ENCODE measurements at regions not wholly inside any gene's neighbourhood (a gene's known extent, or its start where the extent isn't known, plus 50 kb on each side); places are given as distances from the start of the nearest gene placed in this dataset.

DNA sequence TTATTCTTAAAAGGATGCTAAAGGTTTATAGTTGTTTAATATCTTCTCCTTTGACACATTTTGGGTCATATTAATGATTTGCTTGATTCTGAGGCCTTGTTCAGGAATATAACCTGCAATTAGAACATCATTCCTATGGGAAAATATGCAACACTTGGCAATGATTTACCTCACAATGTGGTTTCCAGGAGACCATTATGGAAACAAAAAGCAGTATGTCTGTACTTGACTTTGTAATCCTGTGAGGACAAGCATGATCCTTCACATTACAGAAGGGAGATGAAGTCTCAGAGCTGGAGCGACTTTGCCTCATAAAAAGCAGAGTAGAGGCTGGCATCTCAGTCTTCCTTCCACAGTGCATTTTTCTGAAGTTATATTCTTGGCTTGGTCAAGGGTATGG, 57.0 kb upstream of the CDCA7L start:
- Histone ChIP-seq H3K14ac (ENCODE audit: insufficient read depth, low read length) (no peak overlapping the region), H4K20me1 (ENCODE audit: control insufficient read depth, insufficient read depth, insufficient read length) (no peaks in the 10 kb centered on the region)
- TF ChIP-seq, protein P1, sequence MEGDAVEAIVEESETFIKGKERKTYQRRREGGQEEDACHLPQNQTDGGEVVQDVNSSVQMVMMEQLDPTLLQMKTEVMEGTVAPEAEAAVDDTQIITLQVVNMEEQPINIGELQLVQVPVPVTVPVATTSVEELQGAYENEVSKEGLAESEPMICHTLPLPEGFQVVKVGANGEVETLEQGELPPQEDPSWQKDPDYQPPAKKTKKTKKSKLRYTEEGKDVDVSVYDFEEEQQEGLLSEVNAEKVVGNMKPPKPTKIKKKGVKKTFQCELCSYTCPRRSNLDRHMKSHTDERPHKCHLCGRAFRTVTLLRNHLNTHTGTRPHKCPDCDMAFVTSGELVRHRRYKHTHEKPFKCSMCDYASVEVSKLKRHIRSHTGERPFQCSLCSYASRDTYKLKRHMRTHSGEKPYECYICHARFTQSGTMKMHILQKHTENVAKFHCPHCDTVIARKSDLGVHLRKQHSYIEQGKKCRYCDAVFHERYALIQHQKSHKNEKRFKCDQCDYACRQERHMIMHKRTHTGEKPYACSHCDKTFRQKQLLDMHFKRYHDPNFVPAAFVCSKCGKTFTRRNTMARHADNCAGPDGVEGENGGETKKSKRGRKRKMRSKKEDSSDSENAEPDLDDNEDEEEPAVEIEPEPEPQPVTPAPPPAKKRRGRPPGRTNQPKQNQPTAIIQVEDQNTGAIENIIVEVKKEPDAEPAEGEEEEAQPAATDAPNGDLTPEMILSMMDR (conservative IDR thresholded peaks at IDR 0.05) = no peak

More for the DNA sequence above, 57.0 kb upstream of the CDCA7L start:
- no peak overlapping the region for H3K27ac ChIP-seq (ENCODE audit: insufficient read length, low read depth, low read length)
- no peak overlapping the region for H4K8ac ChIP-seq (replicated peaks; ENCODE audit: insufficient read length, low read depth, low read length)
- H3K56ac ChIP-seq (ENCODE audit: insufficient read length, low read depth, low read length) = no peak overlapping the region
- H3K79me1 ChIP-seq (ENCODE audit: insufficient read depth, low read depth, low read length, poor library complexity, severe bottlenecking) = no peaks in the 10 kb centered on the region
- H3K9me3 Mint-ChIP-seq = no peaks in the 10 kb centered on the region
- H3K4ac ChIP-seq (ENCODE audit: low read depth, low read length) = no peak overlapping the region
- H2BK120ac ChIP-seq (ENCODE audit: low read depth, low read length, poor library complexity, severe bottlenecking) = no peak overlapping the region
- peaks cover 14 to 18% of the 10 kb centered on the region in 2 experiments for H3K4me1 Mint-ChIP-seq
- no peaks in the 10 kb centered on the region for H3K36me3 Mint-ChIP-seq (ENCODE audit: insufficient read depth in 1 of 3, low read depth in 3 of 3)
- H3K23ac ChIP-seq (ENCODE audit: insufficient read length, low read depth, low read length) = no peak overlapping the region
- H3K27ac Mint-ChIP-seq = no peak overlapping the region
- H3K23me2 ChIP-seq (ENCODE audit: insufficient read length, low read depth, low read length, poor library complexity, severe bottlenecking) = no peaks in the 10 kb centered on the region
- H3K4me1 ChIP-seq (ENCODE audit: insufficient read depth, low read length) = no peaks in the 10 kb centered on the region; the same call in 1 of the 2 replicates
- H2BK20ac ChIP-seq (ENCODE audit: low read depth, low read length, poor library complexity, severe bottlenecking) = no peak overlapping the region
- H3K27me3 Mint-ChIP-seq (ENCODE audit: low read depth) = no peaks in the 10 kb centered on the region
- no peak overlapping the region for H2AK5ac ChIP-seq (ENCODE audit: insufficient read length, low read length)
- H3K18ac ChIP-seq (ENCODE audit: insufficient read length, low read depth, low read length) = no peak overlapping the region
- H3K79me2 ChIP-seq (ENCODE audit: insufficient read depth, low read length) = no peaks in the 10 kb centered on the region
- H2BK5ac ChIP-seq (ENCODE audit: insufficient read length, low read length) = no peak overlapping the region
- H3K4me3 Mint-ChIP-seq = no peak overlapping the region
- H3K4me2 ChIP-seq (ENCODE audit: insufficient read depth, insufficient read length, low read length) = no peak overlapping the region
- H3K9ac ChIP-seq (ENCODE audit: extremely low read depth, insufficient read length, low read length) = no peak overlapping the region
- no CpG with 5 or more reads among the region's 1 CpG for WGBS (ENCODE audit: extremely low coverage, insufficient read length, low lambda C conversion rate)
- no peak overlapping the region for H2BK12ac ChIP-seq (ENCODE audit: insufficient read length, low read depth, low read length)
- H4K91ac ChIP-seq (ENCODE audit: insufficient read length, low read depth, low read length) = no peak overlapping the region
- no peak for DNase-seq
- H3T11ph ChIP-seq (ENCODE audit: low read length) = no peak overlapping the region
- no peak overlapping the region for H2AFZ ChIP-seq (ENCODE audit: low read length)
- no peak overlapping the region for H4K5ac ChIP-seq (ENCODE audit: insufficient read length, low read depth, low read length)
- H3K27me3 ChIP-seq (ENCODE audit: insufficient read depth, low read length) = no peaks in the 10 kb centered on the region; the same call in 1 of the 2 replicates
- no peak overlapping the region for H2BK15ac ChIP-seq (ENCODE audit: low read depth, low read length)
- H3K9me3 ChIP-seq (ENCODE audit: control insufficient read depth, low read depth, low read length) = no peaks in the 10 kb centered on the region

Data from H9 (cell line).